DOHH2 (cell line): ENCODE measurements at regions not wholly inside any gene's neighbourhood (a gene's known extent, or its start where the extent isn't known, plus 50 kb on each side); places are given as distances from the start of the nearest gene placed in this dataset.

Experiments used
- H3F3A ChIP-seq: fragments of 200-600 bp; sonication (generic), shearing (Covaris generic); 2 replicates; pipeline ENCODE4 v1.6.0; 2016; ENCODE audit warnings: antibody characterized with exemption, mild to moderate bottlenecking; ENCODE audit not compliant: control insufficient read depth, insufficient read depth
- H3K27ac ChIP-seq: fragments of 200-600 bp; sonication (generic); 2 replicates; pipeline ENCODE4 v1.5.1; 2014; ENCODE audit warnings: low read depth, mild to moderate bottlenecking, low read length, moderate library complexity
- H3K27me3 ChIP-seq: fragments of 200-600 bp; sonication (generic); 2 replicates; pipeline ENCODE4 v1.6.1; 2014; ENCODE audit warnings: mild to moderate bottlenecking, low read length, mixed read lengths; ENCODE audit not compliant: control insufficient read depth
- H3K36me3 ChIP-seq: fragments of 200-600 bp; sonication (generic); 2 replicates; pipeline ENCODE4 v1.6.1; 2014; ENCODE audit warnings: mild to moderate bottlenecking, low read length, moderate library complexity, mixed read lengths; ENCODE audit not compliant: control insufficient read depth
- H3K4me1 ChIP-seq: fragments of 200-600 bp; sonication (generic); 2 replicates; pipeline ENCODE4 v1.6.1; 2014; ENCODE audit warnings: mild to moderate bottlenecking, low read length, mixed read lengths; ENCODE audit not compliant: control insufficient read depth
- H3K4me2 ChIP-seq: fragments of 200-600 bp; sonication (generic); 2 replicates; pipeline ENCODE4 v1.6.0; 2014; ENCODE audit warnings: mild to moderate bottlenecking, low read length, moderate library complexity
- H3K4me3 ChIP-seq: fragments of 200-600 bp; sonication (generic); 2 replicates; pipeline ENCODE4 v1.5.1; 2014; ENCODE audit warnings: mild to moderate bottlenecking, low read length, mixed read lengths
- H3K79me2 ChIP-seq: fragments of 200-600 bp; sonication (generic); 2 replicates; pipeline ENCODE4 v1.6.1; 2014; ENCODE audit warnings: mild to moderate bottlenecking, low read length, mixed read lengths; ENCODE audit not compliant: control insufficient read depth
- H3K9me2 ChIP-seq: fragments of 200-600 bp; sonication (generic); replicated peaks from 2 replicates; pipeline ENCODE4 v1.6.1; 2014; ENCODE audit warnings: mild to moderate bottlenecking, low read length, mixed read lengths; ENCODE audit not compliant: control insufficient read depth
- H3K9me3 ChIP-seq: fragments of 200-600 bp; sonication (generic); 2 replicates; pipeline ENCODE4 v1.6.1; 2014; ENCODE audit warnings: antibody characterized with exemption, low read length, mixed read lengths; ENCODE audit not compliant: control insufficient read depth, insufficient read depth
- H4K20me1 ChIP-seq: fragments of 200-600 bp; sonication (generic); 2 replicates; pipeline ENCODE4 v1.6.0; 2014; ENCODE audit warnings: low read depth, mild to moderate bottlenecking, antibody characterized with exemption, low read length, moderate library complexity; ENCODE audit not compliant: control insufficient read depth, insufficient read depth
- CTCF ChIP-seq: fragments of 200-600 bp; sonication (generic); IDR thresholded peaks from one replicate; pipeline ENCODE4 v1.5.1; 2014; ENCODE audit warnings: antibody characterized with exemption, mild to moderate bottlenecking, low read depth, low read length; ENCODE audit not compliant: poor library complexity, severe bottlenecking
- EZH2phosphoT487 ChIP-seq: fragments of 200-600 bp; sonication (generic); IDR thresholded peaks from 2 replicates; pipeline ENCODE4 v1.6.1; 2017; ENCODE audit warnings: borderline replicate concordance, mild to moderate bottlenecking, antibody characterized with exemption, low read length, moderate library complexity, mixed read lengths

GRCh38 chr20:52799130-52799529 is 173.0 kb upstream of the TSHZ2 start:
- Histone ChIP-seq H3K4me1 (no peaks in the 10 kb centered on the region), H3K4me3 (no peak overlapping the region), H3K9me3 (no peaks in the 10 kb centered on the region), H3K27ac (no peak overlapping the region), H3K9me2 (no peaks in the 10 kb centered on the region), H3K4me2 (no peak overlapping the region), H4K20me1 (no peaks in the 10 kb centered on the region), H3K27me3 (no peaks in the 10 kb centered on the region), H3K79me2 (no peaks in the 10 kb centered on the region), H3F3A (no peaks in the 10 kb centered on the region), H3K36me3 (no peaks in the 10 kb centered on the region)
- TF ChIP-seq CTCF (no peak), EZH2phosphoT487 (no peak)

DNA sequence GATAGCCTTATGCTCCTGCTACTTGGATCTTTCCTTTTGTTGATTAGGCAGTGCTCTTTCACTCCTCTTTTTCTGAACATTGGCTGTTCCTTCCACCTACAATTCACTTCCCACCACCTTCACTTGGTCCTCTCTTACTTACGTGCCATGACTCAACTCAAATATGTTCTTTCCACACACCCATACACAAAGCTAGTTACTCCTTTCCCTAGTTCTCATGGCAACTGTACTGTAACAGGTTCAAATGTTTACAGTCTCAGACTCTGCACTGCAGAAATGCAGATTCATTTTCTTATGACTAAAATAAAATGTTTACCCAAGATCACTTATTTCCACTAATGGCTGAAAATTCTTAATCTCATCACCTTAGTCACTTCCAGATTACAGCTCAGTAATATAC is 174.0 kb upstream of the TSHZ2 start:
- Histone ChIP-seq H3K9me3 (no peaks in the 10 kb centered on the region), H4K20me1 (no peaks in the 10 kb centered on the region), H3K4me3 (no peak overlapping the region), H3K27me3 (no peaks in the 10 kb centered on the region), H3K79me2 (no peaks in the 10 kb centered on the region), H3K27ac (no peak overlapping the region), H3F3A (no peaks in the 10 kb centered on the region), H3K36me3 (no peaks in the 10 kb centered on the region), H3K4me1 (no peaks in the 10 kb centered on the region), H3K4me2 (no peak overlapping the region), H3K9me2 (no peaks in the 10 kb centered on the region)
- TF ChIP-seq CTCF (no peak), EZH2phosphoT487 (no peak)

DNA sequence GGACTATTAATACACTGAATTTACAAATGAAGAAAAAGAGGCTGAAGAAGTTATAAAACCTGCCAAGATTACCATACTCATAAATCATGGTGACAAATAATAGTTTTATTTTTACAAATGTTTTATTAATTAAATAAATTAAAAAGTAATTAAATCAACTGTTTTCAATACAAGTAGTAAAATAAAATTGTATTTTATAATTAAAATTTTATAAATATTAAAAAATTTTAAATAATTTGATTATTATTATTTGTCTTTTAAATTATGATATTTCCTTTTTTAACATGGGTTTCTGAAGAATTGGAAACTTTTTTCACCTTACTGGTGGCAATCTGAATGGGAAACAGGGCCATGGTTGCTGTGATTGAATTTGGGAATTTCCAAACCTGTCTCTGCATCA is 177.3 kb upstream of the TSHZ2 start:
- H3K27me3 ChIP-seq: no peaks in the 10 kb centered on the region
- no peak overlapping the region for H3K4me3 ChIP-seq
- no peak overlapping the region for H3K4me2 ChIP-seq
- H3F3A ChIP-seq: no peaks in the 10 kb centered on the region
- H3K9me3 ChIP-seq: no peaks in the 10 kb centered on the region
- H3K4me1 ChIP-seq: no peaks in the 10 kb centered on the region
- no peaks in the 10 kb centered on the region for H3K9me2 ChIP-seq
- no peaks in the 10 kb centered on the region for H3K36me3 ChIP-seq
- no peaks in the 10 kb centered on the region for H3K79me2 ChIP-seq
- TF ChIP-seq CTCF: no peak
- no peak for TF ChIP-seq EZH2phosphoT487
- no peak overlapping the region for H3K27ac ChIP-seq
- H4K20me1 ChIP-seq: no peaks in the 10 kb centered on the region
